Activated naive CD4-positive, alpha-beta T cell treated with anti-CD3 and anti-CD28 coated beads, Interleukin-2, amount 10 ng/mL, durations not matched to agents 7 days and 5 days (primary cell): ENCODE measurements at regions not wholly inside any gene's neighbourhood (a gene's known extent, or its start where the extent isn't known, plus 50 kb on each side); places are given as distances from the start of the nearest gene placed in this dataset.
"Not testable (repeated sequence)": the region's sequence is repeated elsewhere in the genome, so short reads cannot be mapped to it uniquely, and the experiment has no call there.

Source experiments
- CTCF ChIA-PET: fragments of 350-600 bp; sonication (Branson Sonifier 250); formaldehyde crosslinking; loops from one replicate; lab custom pipeline; 2021; ENCODE audit warnings: antibody characterized with exemption; lab: Charles Lee
- DNase-seq: peaks from one replicate; pipeline ENCODE4 v3.0.0-alpha.2; 2020
- H3K27ac Mint-ChIP-seq: one replicate; pipeline ENCODE4 v1.8.0; 2021; ENCODE audit warnings: mild to moderate bottlenecking, moderate library complexity, mixed read lengths
- H3K27me3 Mint-ChIP-seq: one replicate; pipeline ENCODE4 v1.8.0; 2021; ENCODE audit warnings: mild to moderate bottlenecking, mixed read lengths
- H3K36me3 Mint-ChIP-seq: one replicate; pipeline ENCODE4 v1.8.0; 2021; ENCODE audit warnings: mixed read lengths
- H3K4me1 Mint-ChIP-seq: one replicate; pipeline ENCODE4 v1.8.0; 2021; ENCODE audit warnings: mixed read lengths
- H3K4me3 Mint-ChIP-seq: one replicate; pipeline ENCODE4 v1.8.0; 2021; ENCODE audit warnings: mild to moderate bottlenecking, moderate library complexity, mixed read lengths
- H3K9me3 Mint-ChIP-seq: one replicate; pipeline ENCODE4 v1.8.0; 2021; ENCODE audit warnings: mixed read lengths

GRCh38 chr14:58922201-58922940 is 266.1 kb upstream of the DAAM1 start:
- H3K4me1 Mint-ChIP-seq, H3K27me3 Mint-ChIP-seq, DNase-seq, H3K9me3 Mint-ChIP-seq, CTCF ChIA-PET, H3K36me3 Mint-ChIP-seq, H3K4me3 Mint-ChIP-seq, H3K27ac Mint-ChIP-seq: not testable (repeated sequence)

DNA sequence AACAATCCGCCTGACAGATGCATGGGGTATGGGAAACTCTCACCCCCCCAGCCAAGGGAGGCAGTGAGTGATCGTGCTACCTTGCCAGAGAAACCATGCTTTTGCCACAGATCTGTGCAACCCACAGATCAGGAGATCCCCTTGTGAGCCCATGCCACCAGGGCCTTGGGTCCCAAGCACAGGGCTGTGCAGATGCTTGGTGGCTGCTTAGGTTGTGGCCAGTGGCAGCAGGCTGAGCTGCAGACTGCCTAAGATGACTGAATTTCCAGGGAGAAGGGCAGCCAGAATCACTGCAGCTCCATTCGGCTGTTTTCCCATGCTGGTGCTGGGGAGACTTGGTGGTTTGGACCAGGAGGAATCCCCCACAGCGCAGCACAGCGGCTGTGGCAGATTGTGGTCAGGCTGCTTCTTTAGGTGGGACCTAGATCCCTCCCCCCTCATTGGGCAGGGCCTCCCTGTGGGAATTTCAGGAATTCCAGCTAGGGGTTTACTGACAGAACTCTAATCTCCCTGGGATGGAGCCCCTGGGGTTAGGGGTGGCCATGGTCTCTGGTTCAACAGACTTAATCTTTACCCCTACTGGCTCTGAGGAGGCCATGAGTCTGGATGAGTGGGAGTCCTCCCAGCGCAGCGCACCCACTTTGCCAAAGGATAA is 264.6 kb upstream of the DAAM1 start:
- CTCF ChIA-PET = no interaction called here

DNA sequence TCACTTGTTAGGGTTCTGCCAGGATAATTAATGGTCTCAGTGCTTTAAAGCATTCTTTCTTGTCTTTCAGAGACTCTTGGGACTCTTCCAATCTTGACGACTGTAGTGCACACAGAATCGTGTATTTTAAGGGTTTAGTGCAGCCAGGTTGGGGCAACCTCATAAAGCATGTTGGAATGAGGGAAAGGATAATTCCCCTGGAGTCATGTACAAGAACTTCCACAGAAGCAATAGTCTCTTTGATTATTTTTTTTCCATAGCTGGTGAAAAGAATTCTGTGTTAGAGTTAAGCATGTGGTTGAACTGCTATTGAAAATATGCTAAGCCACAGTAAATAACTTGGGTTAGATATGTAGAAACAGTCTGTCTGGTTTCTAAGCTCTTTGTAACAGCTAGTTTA is 246.8 kb upstream of the DAAM1 start:
- Mint-ChIP-seq H3K9me3 (peaks cover 3% of the 10 kb centered on the region), H3K27me3 (peaks cover 13% of the 10 kb centered on the region), H3K4me1 (no peaks in the 10 kb centered on the region), H3K36me3 (no peaks in the 10 kb centered on the region), H3K27ac (no peak overlapping the region), H3K4me3 (no peak overlapping the region)
- CTCF ChIA-PET = no interaction called here
- DNase-seq = no peak

More for the DNA sequence above, 264.6 kb upstream of the DAAM1 start:
- Mint-ChIP-seq H3K4me1 (no peaks in the 10 kb centered on the region), H3K27ac (no peak overlapping the region), H3K4me3 (no peak overlapping the region), H3K27me3 (no peaks in the 10 kb centered on the region), H3K9me3 (no peaks in the 10 kb centered on the region), H3K36me3 (no peaks in the 10 kb centered on the region)
- no peak for DNase-seq

DNA sequence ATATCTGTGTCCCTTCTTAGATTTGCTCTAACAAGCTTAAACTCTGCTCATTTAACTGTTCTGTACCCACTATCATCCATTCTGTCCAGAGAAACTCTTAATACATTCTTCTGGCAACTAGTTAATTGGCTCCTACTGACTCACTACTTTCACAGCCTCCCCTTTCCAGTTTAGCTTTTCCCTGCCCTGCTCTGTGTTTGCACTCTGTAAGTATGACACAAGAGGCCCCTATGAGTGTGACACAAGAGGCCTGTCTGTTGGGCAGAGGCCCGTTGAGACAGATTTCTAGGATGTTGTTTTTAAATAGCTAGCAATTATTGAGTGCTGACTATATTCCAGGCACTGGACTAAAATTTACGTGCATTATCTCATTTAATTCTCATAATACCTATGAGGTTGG is 246.0 kb upstream of the DAAM1 start:
- Mint-ChIP-seq H3K27me3 (peaks cover 13% of the 10 kb centered on the region), H3K4me3 (no peak overlapping the region), H3K36me3 (no peaks in the 10 kb centered on the region), H3K4me1 (no peaks in the 10 kb centered on the region), H3K27ac (no peak overlapping the region), H3K9me3 (no peaks in the 10 kb centered on the region)
- CTCF ChIA-PET = no interaction called here
- DNase-seq = no peak

DNA sequence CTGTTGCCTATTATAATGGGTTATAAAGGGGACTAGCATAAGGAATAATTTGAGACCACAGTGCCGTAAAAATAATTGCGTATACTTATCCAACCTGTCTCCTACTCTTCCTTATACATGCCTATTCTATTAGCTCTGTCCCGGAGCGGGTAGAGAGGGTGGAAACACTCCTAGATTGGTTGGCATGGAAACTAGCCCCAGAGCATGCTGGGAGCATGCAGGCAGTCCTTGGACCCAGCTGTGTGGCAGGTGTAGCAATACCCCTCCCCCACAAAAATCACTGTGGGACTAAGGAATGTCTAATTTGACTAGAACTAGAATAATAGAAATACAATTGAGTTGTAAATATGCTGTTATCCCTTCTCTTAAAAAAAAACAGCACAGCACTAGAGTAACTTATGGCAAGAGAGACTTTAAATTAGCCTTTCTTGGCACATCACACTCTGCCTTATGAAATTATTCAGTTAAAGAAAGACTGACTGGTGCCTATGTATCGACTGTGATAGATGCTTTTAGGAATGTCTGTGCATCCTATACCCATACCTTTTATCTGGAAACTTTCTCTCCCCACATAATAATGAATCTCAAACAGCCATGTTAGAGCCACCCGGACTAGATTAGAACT is 244.0 kb upstream of the DAAM1 start:
- peaks cover 13% of the 10 kb centered on the region for H3K27me3 Mint-ChIP-seq

GRCh38 chr14:58944968-58945356 is 243.5 kb upstream of the DAAM1 start:
- H3K27me3 Mint-ChIP-seq = peaks cover 13% of the 10 kb centered on the region
- DNase-seq = no peak
- CTCF ChIA-PET = no interaction called here
- no peak overlapping the region for H3K27ac Mint-ChIP-seq
- H3K4me1 Mint-ChIP-seq = no peaks in the 10 kb centered on the region
- no peaks in the 10 kb centered on the region for H3K36me3 Mint-ChIP-seq
- no peak overlapping the region for H3K4me3 Mint-ChIP-seq
- no peaks in the 10 kb centered on the region for H3K9me3 Mint-ChIP-seq

More for the DNA sequence above, 244.0 kb upstream of the DAAM1 start:
- H3K9me3 Mint-ChIP-seq = no peaks in the 10 kb centered on the region
- CTCF ChIA-PET = no interaction called here
- no peak overlapping the region for H3K27ac Mint-ChIP-seq
- DNase-seq = no peak
- H3K36me3 Mint-ChIP-seq = no peaks in the 10 kb centered on the region
- no peak overlapping the region for H3K4me3 Mint-ChIP-seq
- H3K4me1 Mint-ChIP-seq = no peaks in the 10 kb centered on the region

DNA sequence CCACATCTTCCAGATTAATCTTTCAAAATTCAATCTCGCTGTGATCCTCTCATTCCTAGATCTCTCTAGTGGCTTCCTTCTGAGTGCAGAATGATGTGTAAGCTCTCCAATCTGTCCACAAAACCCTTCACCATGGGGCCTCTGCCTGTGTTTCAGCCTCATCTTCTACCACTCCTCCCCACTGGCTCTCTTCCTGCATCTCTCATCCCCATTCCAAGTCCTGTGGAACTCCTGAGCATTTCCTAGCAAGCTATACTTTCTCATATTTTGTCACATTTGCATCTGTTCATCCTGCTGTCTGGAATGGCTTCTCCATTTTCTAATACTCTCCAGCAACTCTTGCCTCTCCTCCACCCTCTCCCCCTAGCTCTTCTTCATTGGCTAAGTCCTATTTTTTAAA is 242.0 kb upstream of the DAAM1 start:
- Mint-ChIP-seq H3K9me3 (no peaks in the 10 kb centered on the region), H3K4me3 (no peak overlapping the region), H3K27me3 (peaks cover 10% of the 10 kb centered on the region), H3K27ac (no peak overlapping the region), H3K36me3 (no peaks in the 10 kb centered on the region), H3K4me1 (no peaks in the 10 kb centered on the region)
- DNase-seq = no peak
- CTCF ChIA-PET = interaction anchor here (0.7 to 1.2 kb wide), 2 partner anchors 307 to 390 kb away, joined by 3 read pairs; no protein-coding TSS in a partner anchor

DNA sequence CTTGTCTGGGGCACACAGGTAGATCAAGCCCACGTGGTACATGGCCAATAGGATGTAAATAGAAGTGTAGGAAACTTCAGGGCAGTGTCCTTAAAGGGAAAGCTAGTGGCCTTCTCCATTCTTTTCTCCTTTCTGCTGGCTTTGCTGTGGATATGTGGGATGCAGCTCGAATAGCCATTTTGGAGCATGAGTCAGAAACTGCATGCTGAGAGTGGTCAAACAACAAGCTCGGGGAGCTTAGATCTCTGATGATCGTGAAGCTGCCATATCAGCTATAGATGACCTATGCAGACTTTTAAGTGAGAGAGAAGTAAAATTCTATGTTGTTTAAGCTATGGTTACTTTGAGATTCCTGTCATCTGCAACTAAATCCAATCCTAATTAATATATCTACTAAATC is 241.3 kb upstream of the DAAM1 start:
- H3K36me3 Mint-ChIP-seq = no peaks in the 10 kb centered on the region
- peaks cover 10% of the 10 kb centered on the region for H3K27me3 Mint-ChIP-seq
- H3K9me3 Mint-ChIP-seq = no peaks in the 10 kb centered on the region

DNA sequence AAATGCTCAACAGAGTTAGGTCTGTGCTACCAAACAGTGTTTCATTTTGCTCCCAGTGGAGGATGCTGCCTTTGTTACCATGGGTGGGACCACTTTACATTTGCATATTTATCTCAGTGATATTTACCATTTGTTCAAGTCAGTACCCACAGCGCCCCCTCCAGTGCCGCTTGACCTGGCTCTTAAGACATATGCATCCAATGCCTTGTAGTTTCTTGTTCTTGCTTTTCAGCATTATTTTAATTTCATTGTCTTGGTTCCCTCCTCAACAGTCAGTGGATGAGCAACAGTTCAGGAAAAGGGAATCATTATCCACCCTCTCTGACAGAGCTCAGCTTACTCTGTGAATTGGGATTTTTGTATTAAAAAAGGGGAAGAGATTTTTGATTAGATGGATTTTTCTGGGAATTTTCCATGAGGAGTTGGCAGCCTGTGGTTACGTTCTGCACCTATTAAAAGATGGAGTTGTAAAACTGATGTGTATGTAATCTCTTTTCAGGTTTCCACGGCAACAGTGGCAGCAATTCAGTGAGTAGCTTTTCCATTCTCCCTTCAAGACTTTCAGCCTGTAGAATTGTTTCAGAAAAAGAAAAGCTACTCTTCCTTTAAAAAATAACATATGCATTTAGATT is 240.5 kb upstream of the DAAM1 start:
- Mint-ChIP-seq H3K27me3 (peaks cover 13% of the 10 kb centered on the region), H3K4me3 (no peak overlapping the region), H3K27ac (no peak overlapping the region), H3K36me3 (no peaks in the 10 kb centered on the region), H3K9me3 (no peaks in the 10 kb centered on the region), H3K4me1 (no peaks in the 10 kb centered on the region)
- DNase-seq = no peak
- CTCF ChIA-PET = no interaction called here

More for the DNA sequence above, 241.3 kb upstream of the DAAM1 start:
- no peak overlapping the region for H3K4me3 Mint-ChIP-seq
- H3K4me1 Mint-ChIP-seq = no peaks in the 10 kb centered on the region
- CTCF ChIA-PET = interaction anchor here (1.2 kb wide), 1 partner anchor 308 kb away, joined by 3 read pairs; no protein-coding TSS in a partner anchor
- no peak for DNase-seq
- H3K27ac Mint-ChIP-seq = no peak overlapping the region

GRCh38 chr14:58950555-58950954 is 237.9 kb upstream of the DAAM1 start:
- no peaks in the 10 kb centered on the region for H3K9me3 Mint-ChIP-seq
- H3K36me3 Mint-ChIP-seq = no peaks in the 10 kb centered on the region
- H3K4me3 Mint-ChIP-seq = no peak overlapping the region
- no peak for DNase-seq
- no peak overlapping the region for H3K27ac Mint-ChIP-seq
- peaks cover 15% of the 10 kb centered on the region for H3K27me3 Mint-ChIP-seq
- CTCF ChIA-PET = no interaction called here
- no peaks in the 10 kb centered on the region for H3K4me1 Mint-ChIP-seq

- Mint-ChIP-seq H3K4me3 (no peak overlapping the region), H3K27ac (no peak overlapping the region), H3K4me1 (peaks cover under 1% of the 10 kb centered on the region), H3K36me3 (no peaks in the 10 kb centered on the region), H3K9me3 (no peaks in the 10 kb centered on the region), H3K27me3 (peaks cover 12% of the 10 kb centered on the region)
- CTCF ChIA-PET = no interaction called here
- DNase-seq = no peak
These were observed 237.3 kb upstream of the DAAM1 start for GRCh38 chr14:58951143-58951542.

DNA sequence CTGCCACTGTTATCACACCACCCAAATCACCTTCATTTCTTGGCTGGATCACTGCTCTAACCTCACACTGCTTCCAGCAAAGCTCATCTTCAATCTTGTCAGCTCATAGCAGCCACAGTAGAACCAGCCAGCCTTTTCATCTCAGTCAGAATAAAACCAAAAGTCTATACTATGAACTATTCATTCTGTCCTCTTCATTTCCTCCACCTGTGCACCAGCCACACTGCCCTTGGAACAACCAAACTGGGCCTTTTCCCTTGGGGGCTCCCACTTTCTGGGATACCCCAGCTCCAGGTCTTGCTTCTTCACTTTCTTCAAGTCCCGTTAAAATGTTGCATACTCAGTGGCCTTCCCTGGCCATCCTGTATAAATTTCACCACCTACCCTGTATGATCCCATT is 234.4 kb upstream of the DAAM1 start:
- peaks cover 8% of the 10 kb centered on the region for H3K27me3 Mint-ChIP-seq
- no peak overlapping the region for H3K27ac Mint-ChIP-seq
- H3K36me3 Mint-ChIP-seq = no peaks in the 10 kb centered on the region
- no peak overlapping the region for H3K4me3 Mint-ChIP-seq
- peaks cover 5% of the 10 kb centered on the region for H3K4me1 Mint-ChIP-seq
- no peaks in the 10 kb centered on the region for H3K9me3 Mint-ChIP-seq
- CTCF ChIA-PET = no interaction called here
- DNase-seq = no peak

GRCh38 chr14:58954901-58955861 is 233.3 kb upstream of the DAAM1 start:
- CTCF ChIA-PET = no interaction called here
- H3K4me1 Mint-ChIP-seq = peaks cover 5% of the 10 kb centered on the region
- H3K9me3 Mint-ChIP-seq = no peaks in the 10 kb centered on the region
- no peak for DNase-seq
- no peak overlapping the region for H3K4me3 Mint-ChIP-seq
- no peaks in the 10 kb centered on the region for H3K36me3 Mint-ChIP-seq
- peaks cover 8% of the 10 kb centered on the region for H3K27me3 Mint-ChIP-seq
- H3K27ac Mint-ChIP-seq = no peak overlapping the region
